ENCODE measurements at regions not wholly inside any gene's neighbourhood (a gene's known extent, or its start where the extent isn't known, plus 50 kb on each side); places are given as distances from the start of the nearest gene placed in this dataset.

DNA sequence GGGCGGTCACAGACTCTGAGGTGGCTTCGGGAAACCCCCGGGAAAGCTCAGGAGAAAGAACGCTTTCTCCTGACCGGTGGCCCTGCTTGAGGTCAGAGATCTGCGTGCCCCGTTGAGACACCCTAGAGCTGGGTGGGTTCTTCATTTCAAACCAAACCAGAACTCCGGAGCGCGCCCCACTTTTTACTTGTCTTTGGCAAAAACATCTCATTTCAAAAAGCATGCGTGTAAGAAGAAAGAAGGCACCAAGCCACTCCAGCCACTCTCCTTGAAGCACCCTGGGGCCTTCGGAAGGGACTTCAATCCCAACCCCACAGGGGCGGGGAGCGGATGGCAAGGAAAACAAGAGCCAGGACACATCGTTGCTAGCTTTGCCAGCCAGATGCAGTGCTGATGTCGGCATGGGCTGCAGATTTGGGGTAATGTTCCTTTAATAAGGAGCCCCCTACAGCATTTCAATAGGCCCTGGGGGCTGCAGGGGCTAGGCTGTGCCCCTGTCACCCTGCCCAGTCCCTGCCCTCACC, 171.7 kb downstream of the ERCC6L2 start:
- TF ChIP-seq EZH2 (IDR thresholded peaks at IDR 0.05; ENCODE audit: low read length): no peak
- no peak for TF ChIP-seq CTCF (optimal IDR thresholded peaks at IDR 0.05 in 1 of 3, IDR thresholded peaks at IDR 0.05 in 1 of 3, conservative IDR thresholded peaks at IDR 0.05 in 1 of 3; ENCODE audit: extremely low read depth in 1 of 3, insufficient read depth in 2 of 3, low read length in 3 of 3)

All from keratinocyte (primary cell).